Astrocyte (in vitro differentiated cells and primary cell): ENCODE measurements at regions not wholly inside any gene's neighbourhood (a gene's known extent, or its start where the extent isn't known, plus 50 kb on each side); places are given as distances from the start of the nearest gene placed in this dataset.

Experiments used
- DNase-seq: peaks from one replicate; pipeline ENCODE4 v3.0.0-alpha.2; 2010; ENCODE audit warnings: low read depth
- FAIRE-seq: peaks from 2 replicates; lab custom pipeline; 2011; peaks lifted over from hg19 to GRCh38; lab: Jason Lieb, UNC
- H2AFZ ChIP-seq: 2 replicates; pipeline ENCODE4 v1.6.0; 2012; ENCODE audit warnings: low read depth, low read length, inconsistent platforms
- H3K27ac ChIP-seq: 2 replicates; pipeline ENCODE4 v1.5.1; 2011; ENCODE audit warnings: low read depth, low read length, inconsistent platforms
- H3K27me3 ChIP-seq: 2 replicates; pipeline ENCODE4 v1.6.0; 2011; ENCODE audit warnings: low read length, inconsistent platforms; ENCODE audit not compliant: insufficient read depth
- H3K36me3 ChIP-seq: 2 replicates; pipeline ENCODE4 v1.5.1; 2011; ENCODE audit warnings: low read length, inconsistent platforms; ENCODE audit not compliant: insufficient read depth
- H3K4me1 ChIP-seq: 2 replicates; pipeline ENCODE4 v1.5.1; 2011; ENCODE audit warnings: low read length, inconsistent platforms; ENCODE audit not compliant: insufficient read depth
- H3K4me2 ChIP-seq: 2 replicates; pipeline ENCODE4 v1.6.0; 2012; ENCODE audit warnings: low read length, inconsistent platforms
- H3K4me3 ChIP-seq: 2 replicates; pipeline ENCODE4 v1.5.1; 2011; ENCODE audit warnings: low read depth, mild to moderate bottlenecking, low read length, inconsistent platforms; ENCODE audit not compliant: insufficient read depth
- H3K79me2 ChIP-seq: 2 replicates; pipeline ENCODE4 v1.6.0; 2012; ENCODE audit warnings: mild to moderate bottlenecking, low read length, inconsistent platforms; ENCODE audit not compliant: insufficient read depth
- H3K9ac ChIP-seq: 2 replicates; pipeline ENCODE4 v1.6.0; 2012; ENCODE audit warnings: mild to moderate bottlenecking, low read length, inconsistent platforms
- H3K9me3 ChIP-seq: 2 replicates; pipeline ENCODE4 v1.5.1; 2012; ENCODE audit warnings: low read depth, mild to moderate bottlenecking, low read length, inconsistent platforms; ENCODE audit not compliant: insufficient read depth
- H4K20me1 ChIP-seq: 2 replicates; pipeline ENCODE4 v1.6.0; 2012; ENCODE audit warnings: low read length, inconsistent platforms; ENCODE audit not compliant: insufficient read depth
- H3K27ac Mint-ChIP-seq: one replicate; pipeline ENCODE4 v1.8.0; 2021; ENCODE audit warnings: mild to moderate bottlenecking, mixed read lengths; ENCODE audit not compliant: unreplicated experiment
- H3K27me3 Mint-ChIP-seq: one replicate; pipeline ENCODE4 v1.8.0; 2021; ENCODE audit warnings: low read depth, mixed read lengths; ENCODE audit not compliant: unreplicated experiment
- H3K36me3 Mint-ChIP-seq: one replicate; pipeline ENCODE4 v1.8.0; 2021; ENCODE audit warnings: low read depth, mixed read lengths; ENCODE audit not compliant: unreplicated experiment
- H3K4me1 Mint-ChIP-seq: one replicate; pipeline ENCODE4 v1.8.0; 2021; ENCODE audit warnings: low read depth, mixed read lengths; ENCODE audit not compliant: unreplicated experiment
- H3K4me3 Mint-ChIP-seq: one replicate; pipeline ENCODE4 v1.8.0; 2021; ENCODE audit warnings: mild to moderate bottlenecking, moderate library complexity, mixed read lengths; ENCODE audit not compliant: unreplicated experiment
- H3K9me3 Mint-ChIP-seq: one replicate; pipeline ENCODE4 v1.8.0; 2021; ENCODE audit warnings: mild to moderate bottlenecking, mixed read lengths; ENCODE audit not compliant: unreplicated experiment
- CTCF ChIP-seq: IDR thresholded peaks from 2 replicates; pipeline ENCODE4 v1.5.1; 2011; ENCODE audit warnings: low read depth, mild to moderate bottlenecking, inconsistent platforms, low read length, moderate library complexity; ENCODE audit not compliant: insufficient read depth
- EZH2 ChIP-seq: IDR thresholded peaks from 2 replicates; pipeline ENCODE4 v1.6.1; 2012; ENCODE audit warnings: mild to moderate bottlenecking, low read length, inconsistent platforms; ENCODE audit not compliant: insufficient read depth

- H3K27me3 ChIP-seq = no peaks in the 10 kb centered on the region
- no peaks in the 10 kb centered on the region for H3K36me3 ChIP-seq
- FAIRE-seq (no peak), DNase-seq (no peak)
- Mint-ChIP-seq H3K27ac (no peak overlapping the region), H3K27me3 (no peaks in the 10 kb centered on the region), H3K36me3 (no peaks in the 10 kb centered on the region), H3K4me3 (no peak overlapping the region), H3K4me1 (no peaks in the 10 kb centered on the region), H3K9me3 (no peaks in the 10 kb centered on the region)
- H3K4me1 ChIP-seq = no peaks in the 10 kb centered on the region
- H4K20me1 ChIP-seq = no peaks in the 10 kb centered on the region
- no peak overlapping the region for H2AFZ ChIP-seq
- H3K4me3 ChIP-seq = no peak overlapping the region
- H3K27ac ChIP-seq = no peak overlapping the region
- H3K79me2 ChIP-seq = no peaks in the 10 kb centered on the region
- TF ChIP-seq CTCF = no peak
- no peak for TF ChIP-seq EZH2
- no peak overlapping the region for H3K9ac ChIP-seq
- no peak overlapping the region for H3K4me2 ChIP-seq
- no peaks in the 10 kb centered on the region for H3K9me3 ChIP-seq
Observed at GRCh38 chr6:81486234-81486633, 266.2 kb downstream of the TENT5A start.

- Histone ChIP-seq H3K4me1 (no peaks in the 10 kb centered on the region), H2AFZ (no peak overlapping the region), H3K9ac (no peak overlapping the region), H3K4me3 (no peak overlapping the region), H3K27me3 (no peaks in the 10 kb centered on the region), H3K4me2 (no peak overlapping the region), H3K36me3 (no peaks in the 10 kb centered on the region), H4K20me1 (no peaks in the 10 kb centered on the region), H3K9me3 (no peaks in the 10 kb centered on the region), H3K79me2 (no peaks in the 10 kb centered on the region), H3K27ac (no peak overlapping the region)
- Mint-ChIP-seq H3K4me3 (no peak overlapping the region), H3K9me3 (no peaks in the 10 kb centered on the region), H3K4me1 (no peaks in the 10 kb centered on the region), H3K27ac (no peak overlapping the region), H3K36me3 (no peaks in the 10 kb centered on the region), H3K27me3 (no peaks in the 10 kb centered on the region)
- FAIRE-seq (no peak), DNase-seq (no peak)
- TF ChIP-seq CTCF (no peak), EZH2 (no peak)
Observed at GRCh38 chr6:81485395-81485794, 267.1 kb downstream of the TENT5A start.

GRCh38 chr6:81484251-81484650, 268.2 kb downstream of the TENT5A start:
- H3K79me2 ChIP-seq = no peaks in the 10 kb centered on the region

More at GRCh38 chr6:81484251-81484650, 268.2 kb downstream of the TENT5A start:
- Mint-ChIP-seq H3K27ac (no peak overlapping the region), H3K27me3 (no peaks in the 10 kb centered on the region), H3K4me1 (no peaks in the 10 kb centered on the region), H3K9me3 (no peaks in the 10 kb centered on the region), H3K36me3 (no peaks in the 10 kb centered on the region), H3K4me3 (no peak overlapping the region)
- H4K20me1 ChIP-seq = no peaks in the 10 kb centered on the region
- no peaks in the 10 kb centered on the region for H3K9me3 ChIP-seq
- H3K36me3 ChIP-seq = no peaks in the 10 kb centered on the region
- H3K4me1 ChIP-seq = no peaks in the 10 kb centered on the region
- no peak overlapping the region for H3K4me2 ChIP-seq
- H3K9ac ChIP-seq = no peak overlapping the region
- H2AFZ ChIP-seq = no peak overlapping the region
- FAIRE-seq (no peak), DNase-seq (no peak)
- TF ChIP-seq EZH2 = no peak
- no peak for TF ChIP-seq CTCF
- no peak overlapping the region for H3K4me3 ChIP-seq
- no peaks in the 10 kb centered on the region for H3K27me3 ChIP-seq
- H3K27ac ChIP-seq = no peak overlapping the region
